HepG2 (cell line): ENCODE measurements at regions not wholly inside any gene's neighbourhood (a gene's known extent, or its start where the extent isn't known, plus 50 kb on each side); places are given as distances from the start of the nearest gene placed in this dataset.

Experiments used
- BORCS8-MEF2B ChIP-seq: sonication (generic); formaldehyde crosslinking; IDR thresholded peaks from 2 replicates; pipeline ENCODE4 v1.8.0; 2022; ENCODE audit warnings: mild to moderate bottlenecking, missing genetic modification reagents
- CAMTA2 ChIP-seq: sonication (generic); formaldehyde crosslinking; IDR thresholded peaks from 2 replicates; pipeline ENCODE4 v1.4.0; 2020; ENCODE audit warnings: mild to moderate bottlenecking, missing genetic modification reagents, borderline replicate concordance
- CC2D1A ChIP-seq: sonication (generic); formaldehyde crosslinking; IDR thresholded peaks from 2 replicates; pipeline ENCODE4 v1.8.1; 2023; ENCODE audit warnings: mild to moderate bottlenecking, missing genetic modification reagents
- ETV6 ChIP-seq: sonication (generic); formaldehyde crosslinking; conservative IDR thresholded peaks from 2 replicates; pipeline ENCODE4 v1.4.0; 2020; ENCODE audit warnings: missing genetic modification reagents
- GFI1 ChIP-seq: sonication (generic); formaldehyde crosslinking; IDR thresholded peaks from 2 replicates; pipeline ENCODE4 v1.5.0; 2020; ENCODE audit warnings: missing genetic modification reagents, mild to moderate bottlenecking, borderline replicate concordance
- JUND ChIP-seq: sonication (generic); formaldehyde crosslinking; IDR thresholded peaks from 2 replicates; pipeline ENCODE4 v1.8.0; 2022; ENCODE audit warnings: mild to moderate bottlenecking, missing genetic modification reagents
- KIAA2018 ChIP-seq: sonication (generic); formaldehyde crosslinking; IDR thresholded peaks from 2 replicates; pipeline ENCODE4 v1.5.0; 2020; ENCODE audit warnings: mild to moderate bottlenecking, missing genetic modification reagents, borderline replicate concordance
- NONO ChIP-seq, 2 experiments: fragments of 450-650 bp in 1 of 2; sonication (generic) in 1 of 2; formaldehyde crosslinking in 1 of 2; IDR thresholded peaks in 1 of 2; conservative IDR thresholded peaks in 1 of 2; 2 replicates each; pipeline versions ENCODE4 v1.6.1 to v1.8.0; 2017 to 2022; ENCODE audit warnings: mild to moderate bottlenecking in 1 of 2, missing genetic modification reagents in 1 of 2, moderate library complexity in 1 of 2
- REXO4 ChIP-seq: sonication (generic); formaldehyde crosslinking; IDR thresholded peaks from 2 replicates; pipeline ENCODE4 v1.8.0; 2022; ENCODE audit warnings: missing genetic modification reagents, mild to moderate bottlenecking, borderline replicate concordance
- SP1 ChIP-seq, 2 experiments: fragments of 450-650 bp in 1 of 2; sonication (generic) in 1 of 2; formaldehyde crosslinking in 1 of 2; IDR thresholded peaks; 2 replicates each; pipeline versions ENCODE4 v1.4.0 to v1.6.1; 2016 to 2020; ENCODE audit warnings: missing genetic modification reagents in 1 of 2
- ZBTB7A ChIP-seq: sonication (generic); formaldehyde crosslinking; IDR thresholded peaks from 2 replicates; pipeline ENCODE4 v1.8.0; 2022; ENCODE audit warnings: mild to moderate bottlenecking, missing genetic modification reagents
- ZFP37 ChIP-seq: sonication (generic); formaldehyde crosslinking; IDR thresholded peaks from 2 replicates; pipeline ENCODE4 v1.4.0; 2020; ENCODE audit warnings: missing genetic modification reagents, borderline replicate concordance
- ZNF143 ChIP-seq: sonication (generic); formaldehyde crosslinking; IDR thresholded peaks from 2 replicates; pipeline ENCODE4 v1.4.0; 2020; ENCODE audit warnings: missing genetic modification reagents
- ZNF234 ChIP-seq: sonication (generic); formaldehyde crosslinking; conservative IDR thresholded peaks from 2 replicates; pipeline ENCODE4 v1.5.1; 2020; ENCODE audit warnings: mild to moderate bottlenecking, missing genetic modification reagents
- ZNF260 ChIP-seq: sonication (generic); formaldehyde crosslinking; IDR thresholded peaks from 2 replicates; pipeline ENCODE4 v1.4.0; 2020; ENCODE audit warnings: missing genetic modification reagents, low read depth, mild to moderate bottlenecking, borderline replicate concordance
- ZNF383 ChIP-seq: sonication (generic); formaldehyde crosslinking; IDR thresholded peaks from 2 replicates; pipeline ENCODE4 v1.4.0; 2020; ENCODE audit warnings: missing genetic modification reagents, mild to moderate bottlenecking, borderline replicate concordance
- ZNF552 ChIP-seq: sonication (generic); formaldehyde crosslinking; IDR thresholded peaks from 2 replicates; pipeline ENCODE4 v1.9.0; 2022; ENCODE audit warnings: missing genetic modification reagents, mild to moderate bottlenecking, borderline replicate concordance
- ZNF605 ChIP-seq: sonication (generic); formaldehyde crosslinking; IDR thresholded peaks from 2 replicates; pipeline ENCODE4 v1.8.0; 2022; ENCODE audit warnings: mild to moderate bottlenecking, missing genetic modification reagents
- ZNF878 ChIP-seq: sonication (generic); formaldehyde crosslinking; IDR thresholded peaks from 2 replicates; pipeline ENCODE4 v1.8.1; 2023; ENCODE audit warnings: mild to moderate bottlenecking, missing genetic modification reagents, moderate library complexity
- ZSCAN31 ChIP-seq: sonication (generic); formaldehyde crosslinking; IDR thresholded peaks from 2 replicates; pipeline ENCODE4 v1.5.0; 2020; ENCODE audit warnings: low read depth, mild to moderate bottlenecking, missing genetic modification reagents
- TF ChIP-seq, protein P1 (sequence below): sonication (generic); formaldehyde crosslinking; IDR thresholded peaks from 2 replicates; pipeline ENCODE4 v1.5.0; 2020; ENCODE audit warnings: missing genetic modification reagents

DNA sequence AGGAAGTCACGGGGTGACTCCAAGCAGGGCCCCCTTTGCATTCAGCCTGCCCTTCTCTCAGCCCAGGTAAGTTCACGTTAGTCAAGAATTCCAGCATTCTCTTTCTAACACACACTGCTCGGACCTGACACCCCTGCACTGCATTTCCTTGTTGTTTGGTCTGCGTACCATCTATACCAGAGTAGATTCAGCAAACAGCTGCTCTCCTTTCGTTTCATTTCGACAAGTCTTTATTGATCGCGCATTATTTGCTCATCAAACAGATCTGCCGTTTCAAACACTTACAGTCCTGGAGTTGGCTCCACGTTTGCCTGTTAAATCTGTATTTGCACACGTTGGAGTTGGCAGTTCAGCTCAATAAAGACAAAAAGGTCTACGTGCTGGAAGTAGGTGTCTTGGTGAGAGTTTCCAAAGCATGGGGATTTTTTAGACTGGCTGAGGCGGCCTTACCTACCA, 495.1 kb downstream of the RPS24 start (continued):
- TF ChIP-seq KIAA2018 (CRISPR knock-in tag) = peak; percentile 71; the same call in 1 of the 2 replicates
- TF ChIP-seq CAMTA2 (CRISPR knock-in tag) = no peak
- TF ChIP-seq NONO (IDR thresholded peaks at IDR 0.05) = no peak
- TF ChIP-seq NONO (CRISPR knock-in tag; conservative IDR thresholded peaks at IDR 0.05) = peak; percentile 81
- peak; percentile 88; the same call in 1 of the 2 replicates for TF ChIP-seq ZSCAN31 (CRISPR knock-in tag)
- TF ChIP-seq ZNF143 (CRISPR knock-in tag) = no peak
- peak; percentile 68; the same call in 1 of the 2 replicates for TF ChIP-seq JUND (CRISPR knock-in tag)
- TF ChIP-seq ZFP37 (CRISPR knock-in tag) = no peak
- no peak for TF ChIP-seq BORCS8-MEF2B (CRISPR knock-in tag)
- no peak for TF ChIP-seq SP1 (IDR thresholded peaks at IDR 0.05)
- no peak for TF ChIP-seq SP1 (CRISPR knock-in tag; IDR thresholded peaks at IDR 0.05)
- TF ChIP-seq, protein P1, sequence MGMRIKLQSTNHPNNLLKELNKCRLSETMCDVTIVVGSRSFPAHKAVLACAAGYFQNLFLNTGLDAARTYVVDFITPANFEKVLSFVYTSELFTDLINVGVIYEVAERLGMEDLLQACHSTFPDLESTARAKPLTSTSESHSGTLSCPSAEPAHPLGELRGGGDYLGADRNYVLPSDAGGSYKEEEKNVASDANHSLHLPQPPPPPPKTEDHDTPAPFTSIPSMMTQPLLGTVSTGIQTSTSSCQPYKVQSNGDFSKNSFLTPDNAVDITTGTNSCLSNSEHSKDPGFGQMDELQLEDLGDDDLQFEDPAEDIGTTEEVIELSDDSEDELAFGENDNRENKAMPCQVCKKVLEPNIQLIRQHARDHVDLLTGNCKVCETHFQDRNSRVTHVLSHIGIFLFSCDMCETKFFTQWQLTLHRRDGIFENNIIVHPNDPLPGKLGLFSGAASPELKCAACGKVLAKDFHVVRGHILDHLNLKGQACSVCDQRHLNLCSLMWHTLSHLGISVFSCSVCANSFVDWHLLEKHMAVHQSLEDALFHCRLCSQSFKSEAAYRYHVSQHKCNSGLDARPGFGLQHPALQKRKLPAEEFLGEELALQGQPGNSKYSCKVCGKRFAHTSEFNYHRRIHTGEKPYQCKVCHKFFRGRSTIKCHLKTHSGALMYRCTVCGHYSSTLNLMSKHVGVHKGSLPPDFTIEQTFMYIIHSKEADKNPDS (CRISPR knock-in tag) = no peak
- no peak for TF ChIP-seq ZNF260
- no peak for TF ChIP-seq REXO4 (CRISPR knock-in tag)
- peak; percentile 65; the same call in 1 of the 2 replicates for TF ChIP-seq ZNF552
- TF ChIP-seq GFI1 (CRISPR knock-in tag) = peak; percentile 92
- TF ChIP-seq ZNF234 (CRISPR knock-in tag) = no peak
- no peak for TF ChIP-seq ZNF383 (CRISPR knock-in tag)
- TF ChIP-seq ZNF878 = peak; percentile 72; the same call in 1 of the 2 replicates
- TF ChIP-seq ETV6 (CRISPR knock-in tag) = no peak
- TF ChIP-seq ZBTB7A (CRISPR knock-in tag) = no peak
- peak; percentile 91 for TF ChIP-seq ZNF605 (CRISPR knock-in tag)
- TF ChIP-seq CC2D1A = no peak
